Fibroblast of mammary gland (primary cell): ENCODE measurements at regions not wholly inside any gene's neighbourhood (a gene's known extent, or its start where the extent isn't known, plus 50 kb on each side); places are given as distances from the start of the nearest gene placed in this dataset.

Experiments used
- DNase-seq: peaks from one replicate; pipeline ENCODE4 v3.0.0-alpha.2; 2010; ENCODE audit warnings: low read depth
- H3K4me3 ChIP-seq: 2 replicates; pipeline ENCODE4 v1.5.1; 2011; ENCODE audit warnings: low read depth, mild to moderate bottlenecking, low read length, moderate library complexity; ENCODE audit not compliant: control insufficient read depth
- CTCF ChIP-seq: conservative IDR thresholded peaks from 2 replicates; pipeline ENCODE4 v1.5.1; 2011; ENCODE audit warnings: low read depth, low read length, inconsistent platforms; ENCODE audit not compliant: control insufficient read depth, insufficient read depth

- TF ChIP-seq CTCF: no peak
- no peak for DNase-seq
- H3K4me3 ChIP-seq: no peak overlapping the region
Observed at GRCh38 chr11:43582863-43583462, 97.6 kb upstream of the HSD17B12 start.

- DNase-seq: no peak
- no peak for TF ChIP-seq CTCF
- H3K4me3 ChIP-seq: no peak overlapping the region
Observed at GRCh38 chr11:43583548-43583947, 97.0 kb upstream of the HSD17B12 start.

- no peak for DNase-seq
- H3K4me3 ChIP-seq: no peak overlapping the region
- TF ChIP-seq CTCF: no peak
Observed at GRCh38 chr11:43585877-43586608, 94.5 kb upstream of the HSD17B12 start.

- H3K4me3 ChIP-seq: no peak overlapping the region
- DNase-seq: no peak
- TF ChIP-seq CTCF: no peak
Observed at GRCh38 chr11:43589601-43590250, 90.8 kb upstream of the HSD17B12 start.

- TF ChIP-seq CTCF: no peak
- DNase-seq: no peak
- H3K4me3 ChIP-seq: no peak overlapping the region
Observed at GRCh38 chr11:43601511-43601910, 79.0 kb upstream of the HSD17B12 start.

GRCh38 chr11:43602670-43603069, 77.9 kb upstream of the HSD17B12 start:
- no peak for TF ChIP-seq CTCF
- no peak overlapping the region for H3K4me3 ChIP-seq
- DNase-seq: no peak
